Lower leg skin (tissue), 3 donors: ENCODE measurements at regions not wholly inside any gene's neighbourhood (a gene's known extent, or its start where the extent isn't known, plus 50 kb on each side); places are given as distances from the start of the nearest gene placed in this dataset.
"Not testable (repeated sequence)": the region's sequence is repeated elsewhere in the genome, so short reads cannot be mapped to it uniquely, and the experiment has no call there.

Source experiments
- CTCF ChIP-seq, 3 donors: fragments of 450-650 bp; IDR thresholded peaks; one replicate each; pipeline ENCODE4 v1.5.1; 2016; ENCODE audit warnings: antibody characterized with exemption in 3 of 3, mild to moderate bottlenecking in 3 of 3, moderate library complexity in 2 of 3
- POLR2A ChIP-seq, 2 donors: fragments of 450-650 bp; IDR thresholded peaks; one replicate each; pipeline ENCODE4 v1.6.1; 2016 to 2017; ENCODE audit warnings: antibody characterized with exemption in 2 of 2, mild to moderate bottlenecking in 1 of 2, moderate library complexity in 1 of 2

- not testable (repeated sequence) for TF ChIP-seq CTCF, POLR2A (IDR thresholded peaks at IDR 0.05)
Observed at GRCh38 chr5:34329201-34329600, 286.2 kb upstream of the C1QTNF3 start.
